ENCODE measurements at regions not wholly inside any gene's neighbourhood (a gene's known extent, or its start where the extent isn't known, plus 50 kb on each side); places are given as distances from the start of the nearest gene placed in this dataset.
"Not testable (repeated sequence)": the region's sequence is repeated elsewhere in the genome, so short reads cannot be mapped to it uniquely, and the experiment has no call there.

DNA sequence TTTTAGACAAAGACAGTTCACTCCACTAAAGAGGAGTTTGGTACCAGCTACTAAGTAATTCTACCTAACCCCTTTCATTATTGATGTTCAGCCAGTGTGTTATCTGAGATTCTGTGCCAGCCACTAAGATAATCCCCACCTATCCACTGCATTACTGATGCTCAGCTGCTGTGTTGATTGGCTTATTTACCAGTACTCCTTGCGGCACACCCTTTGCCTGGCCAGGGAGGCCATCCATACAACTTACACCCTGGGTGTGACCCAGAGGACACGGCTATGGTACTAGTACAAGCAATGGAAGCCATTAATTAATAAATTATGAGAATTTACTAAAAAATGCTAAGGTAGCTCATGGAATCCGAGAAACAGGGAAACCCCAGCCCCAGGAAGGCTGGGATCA lies 290.7 kb upstream of the CTNNB1 start:
- no peak for DNase-seq

DNA sequence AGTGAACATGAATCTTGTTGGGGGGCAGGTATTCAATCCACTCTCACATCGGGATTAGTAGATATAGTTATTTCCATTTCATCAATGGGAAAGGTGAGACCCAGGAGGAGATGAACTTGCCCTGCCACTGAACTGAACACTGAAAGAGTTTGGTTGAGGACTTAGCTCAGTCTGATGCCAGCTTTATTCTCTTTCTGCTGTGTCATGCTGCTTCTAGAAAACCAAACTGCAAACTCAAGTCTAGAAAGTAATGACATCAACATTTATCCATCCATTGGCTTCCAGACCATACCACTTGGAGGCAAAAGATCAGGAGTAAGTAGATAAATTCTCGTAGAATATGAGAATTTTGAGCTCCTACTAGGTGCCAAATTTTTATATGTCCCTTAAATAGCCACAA lies 288.0 kb upstream of the CTNNB1 start:
- DNase-seq: no peak

DNA sequence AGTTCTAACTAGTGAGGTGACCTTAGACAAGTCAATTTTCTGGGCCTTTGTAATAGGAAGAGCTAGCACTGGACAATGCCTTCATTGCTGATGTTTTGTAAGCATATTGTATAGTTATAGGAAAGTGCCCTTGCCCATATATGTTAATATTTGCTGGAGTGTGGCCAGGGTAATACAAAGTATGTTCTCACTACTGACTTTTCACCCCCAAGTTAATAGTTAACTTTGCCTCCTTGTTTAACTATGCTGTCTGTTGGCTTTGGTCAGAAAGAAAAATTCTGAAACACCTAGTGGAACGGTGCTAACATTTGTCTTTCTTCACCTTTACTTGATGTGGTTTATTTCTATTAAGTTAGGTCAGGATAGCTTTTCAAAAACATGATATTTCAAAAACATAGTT lies 287.4 kb upstream of the CTNNB1 start:
- DNase-seq: no peak

DNA sequence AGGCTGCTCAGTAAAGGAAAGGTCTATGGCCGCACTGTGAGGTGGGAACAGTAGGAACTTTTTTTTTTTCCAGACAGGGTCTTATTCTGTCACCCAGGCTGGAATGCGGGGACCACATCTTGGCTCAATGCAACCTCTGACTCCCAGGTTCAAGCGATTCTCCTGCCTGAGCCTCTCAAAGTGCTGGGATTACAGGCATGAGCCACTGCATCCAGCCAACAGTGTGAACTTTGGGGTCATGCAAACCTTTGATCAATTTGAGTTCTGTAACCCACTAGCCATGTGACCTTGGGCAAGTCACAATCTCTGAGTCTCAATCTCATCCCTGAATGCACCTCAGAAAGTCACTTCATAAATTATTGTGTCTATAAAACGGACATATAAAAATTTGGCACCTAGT lies 286.8 kb upstream of the CTNNB1 start:
- DNase-seq: no peak

DNA sequence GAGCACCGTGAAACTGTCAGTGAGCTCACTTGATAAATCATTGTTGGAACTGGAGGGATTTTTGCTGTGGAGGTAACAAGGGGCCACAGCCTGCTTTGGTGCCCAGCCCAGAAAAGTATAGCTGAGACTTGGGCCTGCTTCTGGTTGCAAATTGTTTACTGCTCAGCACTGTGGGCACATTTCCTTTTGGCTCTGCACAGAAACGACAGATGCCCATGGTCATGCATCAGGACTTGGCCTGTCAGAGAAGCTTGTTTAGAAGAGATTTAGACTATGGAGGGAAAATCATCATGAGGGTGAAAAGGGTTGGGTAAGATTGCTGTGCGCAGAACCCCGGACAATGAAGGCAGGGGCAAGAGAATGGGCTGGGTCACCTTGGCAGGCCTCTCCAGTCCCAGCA lies 286.1 kb upstream of the CTNNB1 start:
- no peak for DNase-seq

DNA sequence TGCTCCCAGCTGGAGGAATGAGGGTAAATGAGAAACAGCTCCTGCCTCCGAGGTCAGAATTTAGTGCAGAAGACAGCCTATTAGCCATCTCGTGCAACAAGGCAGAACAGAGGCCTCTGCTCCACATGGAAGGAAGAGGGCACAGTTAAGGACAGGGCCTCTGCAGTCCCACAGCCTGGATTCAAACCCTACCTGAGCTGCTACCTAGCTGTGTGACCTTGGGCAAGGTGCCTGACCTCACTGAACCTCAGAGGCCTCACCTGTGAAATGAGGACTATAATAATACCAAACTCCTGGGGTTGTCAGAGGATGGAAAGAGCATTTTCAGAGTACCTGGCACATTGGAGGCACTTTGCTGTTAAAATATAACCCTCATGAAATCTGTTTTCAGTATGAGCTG lies 285.7 kb upstream of the CTNNB1 start:
- no peak for DNase-seq

DNA sequence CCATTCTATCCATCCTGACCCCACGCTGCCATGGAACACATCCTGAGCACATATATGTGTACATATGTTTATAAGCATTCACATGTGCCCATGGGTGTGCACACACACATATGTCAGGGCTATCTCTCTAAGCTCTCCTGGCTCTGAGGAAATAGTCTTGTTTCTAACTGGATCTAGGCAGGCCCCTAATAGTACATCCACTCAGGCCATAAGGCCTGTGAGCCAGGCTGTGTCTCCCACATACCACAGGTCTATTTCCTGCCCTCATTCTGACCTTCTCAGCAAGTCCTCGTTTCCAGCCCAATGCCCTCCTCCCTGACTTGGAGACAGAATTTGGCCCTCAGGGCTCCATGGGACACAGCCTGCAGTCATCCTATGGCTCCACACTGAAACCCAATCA lies 284.8 kb upstream of the CTNNB1 start:
- DNase-seq: no peak

DNA sequence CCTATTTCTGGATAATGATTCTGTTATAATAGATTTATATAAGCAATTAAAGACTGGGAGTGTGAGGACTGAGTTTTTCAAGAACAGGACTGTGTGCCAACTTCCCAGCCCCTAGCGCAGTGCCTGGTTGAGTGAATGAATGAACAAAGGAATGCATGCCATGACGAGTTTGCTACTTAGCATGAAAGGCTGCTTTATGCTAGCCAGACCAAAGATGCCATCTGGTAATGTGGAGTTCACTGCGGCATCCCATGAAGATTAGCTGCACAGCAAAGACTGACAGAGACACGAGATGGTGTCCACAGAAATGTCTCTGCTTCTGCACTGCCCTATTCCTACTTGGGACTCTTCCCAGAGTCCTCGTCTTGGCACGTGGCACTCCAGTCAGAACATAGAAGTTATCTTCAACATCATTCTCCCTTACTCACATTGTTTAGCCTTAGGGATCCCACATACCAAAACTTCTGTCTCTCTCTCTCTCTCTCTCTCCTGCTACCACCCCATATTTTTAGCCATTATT lies 283.9 kb upstream of the CTNNB1 start:
- no peak for DNase-seq

DNA sequence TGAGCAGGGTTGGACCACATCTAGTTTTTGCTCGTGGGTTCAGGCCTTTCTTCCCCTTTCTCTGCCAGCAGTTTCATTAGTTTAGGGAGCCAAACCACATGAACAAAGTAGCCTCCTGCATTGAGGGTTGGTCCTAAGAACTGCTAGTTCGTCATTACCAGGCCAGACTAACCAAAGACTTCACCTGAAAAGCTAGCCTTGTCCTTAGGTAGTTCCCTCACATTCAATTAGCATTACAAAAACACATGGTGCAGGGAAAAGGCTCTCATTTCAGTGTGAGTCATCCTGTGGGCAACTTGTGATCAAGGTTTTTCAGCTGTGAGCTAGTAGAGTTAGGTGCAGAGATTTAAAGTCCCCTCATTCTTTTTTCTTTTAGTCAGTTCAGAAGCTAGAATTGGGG lies 279.3 kb upstream of the CTNNB1 start:
- no peak for DNase-seq

DNA sequence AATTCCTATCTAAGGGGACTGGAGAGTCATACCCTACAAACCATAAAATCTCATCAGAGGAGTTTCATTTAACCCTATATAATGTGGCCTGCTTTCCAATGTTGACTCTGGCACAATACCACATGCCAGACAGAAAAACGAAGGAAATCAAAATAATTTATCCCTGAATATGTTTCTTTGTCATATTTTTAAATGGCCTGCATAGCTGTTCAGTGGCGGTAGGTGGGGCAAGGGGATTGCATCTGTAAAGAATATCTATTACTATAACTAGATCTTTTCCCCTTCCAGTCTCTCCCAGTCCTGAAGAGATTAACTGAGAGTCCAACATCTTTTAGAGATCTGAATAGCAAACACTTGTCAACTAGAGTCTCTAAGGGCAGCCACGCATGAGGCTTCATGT lies 278.1 kb upstream of the CTNNB1 start:
- no peak for DNase-seq

DNA sequence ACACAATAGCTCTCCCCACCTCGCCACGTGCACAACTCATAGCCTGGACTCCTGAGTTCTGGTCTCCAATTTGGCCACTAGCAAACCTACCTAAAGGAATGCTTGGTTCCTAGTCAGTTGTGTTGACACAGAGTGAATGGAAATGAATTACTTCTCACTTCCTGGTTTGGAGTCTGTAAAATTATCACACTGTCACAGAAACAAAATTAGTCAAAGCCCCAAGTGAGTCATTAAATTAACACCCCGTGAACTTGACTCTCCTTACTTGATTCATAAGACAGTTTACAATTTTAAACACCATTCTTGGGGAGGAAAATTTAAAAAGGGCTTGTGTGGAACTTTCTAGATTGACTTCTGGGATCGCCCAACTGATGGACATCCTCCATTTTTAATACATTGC lies 276.2 kb upstream of the CTNNB1 start:
- no peak for DNase-seq

DNA sequence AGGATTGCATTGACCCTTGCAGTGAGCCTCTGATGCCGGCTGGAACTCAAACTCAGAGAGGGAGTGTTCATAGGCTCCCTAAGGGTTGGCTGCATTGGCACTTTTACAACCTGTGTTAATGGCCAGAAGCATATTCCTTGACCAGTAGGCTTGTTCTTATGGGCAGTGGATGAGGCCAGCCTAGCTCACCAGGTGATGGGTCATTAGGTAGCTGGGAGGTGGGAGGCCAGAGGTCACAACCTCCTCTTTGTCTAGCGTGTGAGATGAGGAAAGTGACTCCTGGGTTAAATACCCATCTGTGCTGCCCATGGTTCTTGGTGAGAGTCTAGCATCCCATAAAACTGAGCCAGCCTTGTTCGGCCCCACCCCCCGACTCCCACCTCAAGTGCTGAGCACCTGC lies 275.7 kb upstream of the CTNNB1 start:
- DNase-seq: no peak

DNA sequence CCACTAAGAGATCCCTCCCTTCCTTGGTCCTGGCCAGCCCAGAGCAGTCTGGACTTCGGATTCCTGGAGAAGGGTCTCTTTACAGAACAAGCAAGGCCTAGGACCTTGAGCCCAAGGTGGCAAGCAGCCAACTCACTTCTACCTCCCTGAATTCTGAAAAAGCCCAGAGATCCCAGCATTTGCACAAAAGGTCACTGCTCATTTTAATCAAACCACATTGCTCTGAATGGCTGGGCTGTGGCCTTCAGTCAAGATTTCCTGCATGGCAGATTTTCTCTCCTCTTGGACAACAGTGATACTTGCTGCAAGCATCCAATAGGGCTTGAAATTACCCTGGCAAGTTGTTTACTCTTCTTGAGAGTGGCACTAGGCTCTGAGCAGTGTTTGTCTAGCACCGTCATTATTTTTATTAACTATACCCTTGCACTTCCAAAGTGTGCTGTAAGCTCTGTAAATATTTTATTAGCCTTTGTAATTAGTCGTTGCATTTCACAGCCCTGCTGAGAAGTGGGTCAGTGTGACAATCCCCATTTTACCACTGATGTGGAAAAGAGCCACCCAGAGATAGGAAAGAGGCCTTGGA lies 274.7 kb upstream of the CTNNB1 start:
- peak; percentile 72 for DNase-seq

DNA sequence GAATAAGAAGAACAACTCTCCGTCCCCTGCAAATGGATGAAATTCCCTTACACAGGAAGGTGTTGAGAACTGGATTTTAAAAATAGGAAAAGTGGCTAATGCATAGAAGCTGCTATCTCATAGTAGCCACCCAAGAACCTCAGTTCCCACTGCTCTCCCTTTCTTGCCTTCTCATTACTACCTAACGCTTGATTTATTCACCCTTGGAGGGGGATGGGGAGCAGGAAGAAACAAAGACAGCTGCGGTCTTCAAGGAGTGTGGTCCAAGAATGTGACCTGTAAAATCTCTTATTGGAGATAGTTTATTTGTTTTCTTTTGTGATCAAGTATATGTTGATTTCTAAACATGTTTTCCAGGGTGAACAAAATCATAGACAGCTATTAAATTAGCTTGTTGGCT lies 274.1 kb upstream of the CTNNB1 start:
- peak; percentile 70 for DNase-seq

DNA sequence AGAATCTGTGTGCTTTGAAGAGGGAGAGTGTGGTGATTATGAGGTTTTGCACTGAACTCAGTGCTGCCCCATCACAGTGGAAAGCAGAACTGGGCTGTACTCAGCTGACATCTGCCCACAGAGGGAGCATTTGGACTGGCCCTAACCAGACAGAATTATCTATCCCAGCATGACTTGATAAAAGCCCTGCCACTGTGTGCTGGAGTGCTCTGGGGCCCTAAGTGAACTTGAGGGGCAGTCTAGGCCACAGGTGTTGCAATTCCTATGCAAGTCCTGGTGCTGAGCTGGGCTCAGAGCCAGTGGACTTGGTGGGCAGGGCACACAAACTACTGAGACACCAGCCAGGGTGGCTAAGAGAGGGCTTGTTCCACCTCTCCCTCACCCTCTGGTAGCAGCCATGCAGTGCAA lies 269.2 kb upstream of the CTNNB1 start:
- no peak for DNase-seq

DNA sequence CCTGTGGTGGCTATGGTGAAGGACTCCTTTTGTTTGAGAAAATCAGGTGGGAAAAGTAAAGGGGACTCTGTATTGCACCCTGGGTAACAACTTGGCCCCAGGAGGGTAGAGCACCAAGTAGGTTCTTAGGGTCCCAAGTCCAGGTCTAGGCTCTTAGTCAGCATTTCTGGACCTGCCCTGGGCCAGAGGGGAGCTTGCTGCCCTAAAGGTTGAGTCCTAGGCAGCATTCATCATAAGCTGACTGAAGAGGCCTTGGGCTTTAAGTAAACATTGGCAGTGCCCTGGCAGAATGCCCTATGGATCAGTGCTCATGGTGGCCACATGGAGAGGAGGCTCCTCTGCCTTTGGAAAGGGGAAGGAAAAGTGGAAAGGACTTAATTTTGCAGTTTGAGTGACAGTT lies 268.5 kb upstream of the CTNNB1 start:
- DNase-seq: no peak

DNA sequence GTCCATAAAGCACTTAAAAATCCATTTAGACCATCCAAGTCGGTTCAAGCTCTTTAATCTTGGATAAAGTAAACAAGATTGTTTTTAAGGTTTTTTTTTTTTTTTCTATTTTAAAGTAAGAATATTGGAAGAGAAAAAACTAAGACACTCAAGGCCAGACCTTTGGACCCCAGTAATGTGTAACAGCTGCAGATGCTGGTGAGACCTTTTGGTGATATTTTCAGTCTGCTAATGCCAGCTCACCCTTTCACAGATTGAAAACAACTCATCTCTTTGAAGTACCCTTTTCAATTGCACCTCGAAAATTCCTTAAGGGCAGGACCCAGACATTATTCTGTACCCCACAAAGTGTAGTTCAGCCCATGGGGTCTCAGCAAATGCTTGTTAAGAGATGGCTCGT lies 260.7 kb upstream of the CTNNB1 start:
- no peak for DNase-seq

DNA sequence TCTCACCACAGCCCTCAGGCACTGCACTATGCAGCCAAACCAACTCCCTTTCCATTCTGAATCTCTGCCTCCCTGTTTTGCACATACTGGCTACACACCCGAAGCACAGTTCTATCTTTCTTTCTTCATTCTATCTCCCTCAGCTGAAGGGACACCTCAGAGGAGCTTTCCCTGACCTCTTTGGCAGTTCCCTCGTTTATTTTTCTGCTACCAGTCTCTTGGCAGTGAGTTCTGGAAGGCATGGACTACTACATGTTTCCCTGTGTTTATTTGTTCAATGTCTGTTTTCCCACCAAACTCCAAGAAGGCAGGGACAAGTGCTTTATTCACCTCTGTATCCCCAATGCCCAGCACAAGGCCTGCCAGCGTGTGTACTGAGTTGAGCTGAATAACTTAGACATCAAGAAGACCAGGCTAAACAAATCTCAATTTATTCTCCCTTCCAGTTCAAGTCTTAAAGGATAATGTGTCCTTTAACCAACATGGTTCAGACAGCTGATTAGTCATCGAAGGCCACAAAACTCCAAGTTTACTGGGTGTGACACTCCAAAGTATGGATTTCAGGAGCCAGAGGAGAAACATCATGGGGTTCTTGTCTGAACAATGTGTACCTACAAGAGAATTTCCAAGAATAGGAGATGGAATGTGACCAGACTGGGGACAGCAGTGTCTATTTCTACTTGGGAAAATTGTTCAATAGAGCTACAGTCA lies 260.1 kb upstream of the CTNNB1 start:
- DNase-seq: no peak

DNA sequence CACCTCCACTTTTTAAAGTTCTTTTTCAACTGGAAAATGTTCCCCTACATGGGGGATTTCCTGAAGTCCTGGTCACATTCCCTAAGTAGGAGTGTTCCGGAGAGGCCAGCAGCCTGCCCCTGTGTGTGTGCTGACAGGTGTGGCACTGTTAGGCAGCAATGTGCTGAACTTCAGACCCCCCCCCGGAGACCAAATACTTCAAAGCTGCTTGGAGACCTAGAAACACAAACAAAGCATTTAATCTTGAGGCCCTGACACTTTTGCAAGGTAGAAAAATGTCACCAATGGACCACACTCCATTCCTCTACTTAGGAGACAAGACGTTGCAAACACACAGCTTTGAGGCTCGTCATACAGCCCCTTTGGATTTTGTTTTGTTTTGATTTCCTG lies 259.6 kb upstream of the CTNNB1 start:
- no peak for DNase-seq

DNA sequence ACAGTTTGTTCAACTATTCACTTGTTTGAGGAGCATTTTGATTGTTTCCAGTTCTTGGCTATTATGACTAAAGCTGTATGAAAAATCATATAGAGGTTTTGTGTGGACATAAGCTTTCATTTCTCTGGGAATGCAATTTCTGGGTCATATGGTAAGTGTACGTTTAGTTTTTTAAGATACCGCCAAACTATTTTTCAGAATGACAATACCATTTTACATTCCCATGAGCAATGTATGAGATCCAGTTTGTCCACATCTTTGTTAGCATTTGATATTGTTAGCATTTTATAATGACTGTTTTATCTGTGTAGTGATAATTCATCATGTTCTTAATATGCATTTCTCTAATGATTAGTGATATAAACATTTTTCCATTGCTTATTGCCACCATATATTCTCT lies 258.7 kb upstream of the CTNNB1 start:
- no peak for DNase-seq

DNA sequence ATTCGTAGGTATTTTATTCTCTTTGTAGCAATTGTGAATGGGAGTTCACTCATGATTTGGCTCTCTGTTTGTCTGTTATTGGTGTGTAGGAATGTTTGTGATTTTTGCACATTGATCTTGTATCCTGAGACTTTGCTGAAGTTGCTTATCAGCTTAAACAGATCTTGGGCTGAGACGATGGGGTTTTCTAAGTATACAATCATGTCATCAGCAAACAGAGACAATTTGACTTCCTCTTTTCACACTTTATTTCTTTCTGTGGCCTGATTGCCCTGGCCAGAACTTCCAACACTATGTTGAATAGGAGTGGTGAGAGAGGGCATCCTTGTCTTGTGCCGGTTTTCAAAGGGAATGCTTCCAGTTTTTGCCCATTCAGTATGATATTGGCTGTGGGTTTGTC lies 252.3 kb upstream of the CTNNB1 start:
- DNase-seq: not testable (repeated sequence)

DNA sequence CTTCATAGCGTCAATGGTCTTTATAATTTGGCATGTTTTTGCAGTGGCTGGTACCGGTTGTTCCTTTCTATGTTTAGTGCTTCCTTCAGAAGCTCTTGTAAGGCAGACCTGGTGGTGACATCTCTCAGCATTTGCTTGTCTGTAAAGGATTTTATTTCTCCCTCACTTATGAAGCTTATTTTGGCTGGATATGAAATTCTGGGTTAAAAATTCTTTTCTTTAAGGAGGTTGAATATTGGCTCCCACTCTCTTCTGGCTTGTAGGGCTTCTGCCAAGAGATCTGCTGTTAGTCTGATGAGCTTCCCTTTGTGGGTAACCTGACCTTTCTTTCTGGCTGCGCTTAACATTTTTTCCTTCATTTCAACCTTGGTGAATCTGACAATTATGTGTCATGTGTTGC lies 250.0 kb upstream of the CTNNB1 start:
- DNase-seq: not testable (repeated sequence)

DNA sequence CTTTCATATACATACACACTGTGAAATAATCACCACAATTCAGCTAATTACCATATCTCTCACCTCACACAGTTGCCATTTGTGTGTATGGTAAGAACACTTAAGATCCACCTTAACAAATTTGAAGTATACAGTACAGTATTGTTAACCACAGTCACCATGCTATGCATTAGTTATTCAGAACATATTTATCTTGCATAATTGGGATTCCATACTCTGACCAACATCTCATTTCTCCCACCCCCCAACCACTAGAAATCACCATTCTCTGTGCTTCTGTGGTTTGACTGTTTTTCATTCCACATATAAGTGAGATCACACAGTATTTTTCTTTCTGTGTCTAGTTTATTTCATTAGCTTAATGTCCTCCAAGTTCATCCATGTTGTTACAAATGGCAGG lies 247.7 kb upstream of the CTNNB1 start:
- no peak for DNase-seq

DNA sequence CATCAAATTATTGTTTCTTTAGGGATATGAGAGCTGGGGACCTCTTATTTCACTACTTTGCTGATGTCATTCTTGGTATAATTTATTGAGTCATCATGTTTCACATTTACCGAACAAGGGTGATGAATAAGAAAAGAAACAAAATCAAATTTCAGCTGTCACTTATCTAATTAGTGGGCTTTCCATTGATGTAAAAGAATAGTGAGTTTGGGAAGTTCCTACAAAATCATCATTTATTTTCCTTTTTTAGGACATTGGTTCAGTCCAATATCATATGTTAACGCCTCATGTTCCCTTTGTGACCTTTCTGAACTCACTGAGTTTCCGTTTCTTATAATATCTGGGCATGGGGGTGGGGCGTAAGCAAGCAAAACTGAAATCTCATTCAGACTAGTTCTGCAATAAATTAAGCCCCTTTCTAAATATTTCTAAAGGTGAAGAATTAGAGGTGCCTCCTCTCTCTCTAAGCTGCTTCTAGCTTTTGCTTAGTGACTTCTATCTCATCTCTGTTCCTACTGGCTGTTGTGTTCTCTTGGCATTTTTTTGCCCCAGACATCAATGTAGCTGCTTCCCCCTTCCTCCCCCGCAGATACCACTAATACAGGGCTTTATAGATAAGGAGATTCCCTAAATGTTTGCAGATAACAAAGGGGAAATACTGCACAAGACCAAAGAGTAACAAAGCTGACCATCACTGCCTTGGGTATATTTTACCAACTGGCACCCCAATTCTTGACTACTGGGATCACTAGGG lies 238.0 kb upstream of the CTNNB1 start:
- no peak for DNase-seq

Data from eye (tissue), 1 donor.